A549 (cell line): ENCODE measurements at regions not wholly inside any gene's neighbourhood (a gene's known extent, or its start where the extent isn't known, plus 50 kb on each side); places are given as distances from the start of the nearest gene placed in this dataset.

Experiments used
- BHLHE40 ChIP-seq: IDR thresholded peaks from 2 replicates; pipeline ENCODE4 v1.6.1; 2012; ENCODE audit warnings: low read depth, low read length, inconsistent platforms
- CHD4 ChIP-seq: fragments of 200-600 bp; sonication (generic); IDR thresholded peaks from 2 replicates; pipeline ENCODE4 v1.6.1; 2016; ENCODE audit warnings: antibody characterized with exemption, mild to moderate bottlenecking, borderline replicate concordance
- EP300 ChIP-seq, 2 experiments: fragments of >200 bp; sonication (Bioruptor Twin); formaldehyde crosslinking; IDR thresholded peaks; 2 replicates in 1 of 2; 3 replicates in 1 of 2; pipeline ENCODE4 v1.6.1; 2016 to 2017
- MAFK ChIP-seq: fragments of 450-650 bp; IDR thresholded peaks from 2 replicates; pipeline ENCODE4 v1.6.1; 2014; ENCODE audit not compliant: partially characterized antibody
- MYC ChIP-seq: IDR thresholded peaks from 2 replicates; pipeline ENCODE4 v1.6.1; 2012; ENCODE audit warnings: mild to moderate bottlenecking, inconsistent platforms, low read length, improper control_type of control experiment, borderline replicate concordance
- POLR2A ChIP-seq: IDR thresholded peaks from 2 replicates; pipeline ENCODE4 v1.6.1; 2012; ENCODE audit warnings: mild to moderate bottlenecking, low read length
- RCOR1 ChIP-seq: fragments of 150-350 bp; IDR thresholded peaks from 2 replicates; pipeline ENCODE4 v1.6.1; 2014; ENCODE audit warnings: antibody characterized with exemption, low read length, low read depth
- SREBF2 ChIP-seq: fragments of 450-650 bp; IDR thresholded peaks from 2 replicates; pipeline ENCODE4 v1.6.1; 2014; ENCODE audit warnings: mild to moderate bottlenecking, moderate library complexity
- TF ChIP-seq, protein P1 (sequence below): fragments of >200 bp; sonication (Bioruptor Twin); formaldehyde crosslinking; IDR thresholded peaks from 3 replicates; pipeline ENCODE4 v1.5.1; 2016
- TF ChIP-seq, protein P2 (sequence below): IDR thresholded peaks from 2 replicates; pipeline ENCODE4 v1.6.1; 2012

DNA sequence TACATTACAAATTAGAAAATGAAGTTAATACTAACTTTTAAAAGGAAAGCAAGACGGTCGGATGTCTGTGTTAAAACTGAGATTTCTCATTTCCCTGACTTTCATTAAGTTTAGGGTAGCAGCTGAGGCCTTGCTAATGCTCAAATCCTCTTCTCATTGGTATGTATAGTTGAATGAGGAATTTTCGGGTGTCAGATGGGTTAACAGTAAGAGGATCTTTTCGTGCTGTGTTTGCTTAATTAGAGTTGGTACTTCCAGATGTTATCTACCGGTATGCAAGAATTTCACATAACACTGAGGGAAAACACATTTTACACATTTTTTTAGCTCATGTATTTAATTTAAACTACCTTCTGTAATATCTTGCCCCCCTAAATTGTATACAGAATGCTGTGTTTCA, 168.2 kb upstream of the CTNND2 start:
- TF ChIP-seq, protein P1, sequence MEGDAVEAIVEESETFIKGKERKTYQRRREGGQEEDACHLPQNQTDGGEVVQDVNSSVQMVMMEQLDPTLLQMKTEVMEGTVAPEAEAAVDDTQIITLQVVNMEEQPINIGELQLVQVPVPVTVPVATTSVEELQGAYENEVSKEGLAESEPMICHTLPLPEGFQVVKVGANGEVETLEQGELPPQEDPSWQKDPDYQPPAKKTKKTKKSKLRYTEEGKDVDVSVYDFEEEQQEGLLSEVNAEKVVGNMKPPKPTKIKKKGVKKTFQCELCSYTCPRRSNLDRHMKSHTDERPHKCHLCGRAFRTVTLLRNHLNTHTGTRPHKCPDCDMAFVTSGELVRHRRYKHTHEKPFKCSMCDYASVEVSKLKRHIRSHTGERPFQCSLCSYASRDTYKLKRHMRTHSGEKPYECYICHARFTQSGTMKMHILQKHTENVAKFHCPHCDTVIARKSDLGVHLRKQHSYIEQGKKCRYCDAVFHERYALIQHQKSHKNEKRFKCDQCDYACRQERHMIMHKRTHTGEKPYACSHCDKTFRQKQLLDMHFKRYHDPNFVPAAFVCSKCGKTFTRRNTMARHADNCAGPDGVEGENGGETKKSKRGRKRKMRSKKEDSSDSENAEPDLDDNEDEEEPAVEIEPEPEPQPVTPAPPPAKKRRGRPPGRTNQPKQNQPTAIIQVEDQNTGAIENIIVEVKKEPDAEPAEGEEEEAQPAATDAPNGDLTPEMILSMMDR, result no peak
- TF ChIP-seq, protein P2, sequence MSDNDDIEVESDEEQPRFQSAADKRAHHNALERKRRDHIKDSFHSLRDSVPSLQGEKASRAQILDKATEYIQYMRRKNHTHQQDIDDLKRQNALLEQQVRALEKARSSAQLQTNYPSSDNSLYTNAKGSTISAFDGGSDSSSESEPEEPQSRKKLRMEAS, result no peak
- no peak for TF ChIP-seq CHD4
- no peak for TF ChIP-seq BHLHE40
- no peak for TF ChIP-seq MAFK
- no peak for TF ChIP-seq POLR2A
- no peak for TF ChIP-seq EP300 (IDR thresholded peaks at IDR 0.05)
- no peak for TF ChIP-seq SREBF2
- no peak for TF ChIP-seq MYC
- TF ChIP-seq RCOR1, result no peak
